SU-DHL-6 (cell line): ENCODE measurements at regions not wholly inside any gene's neighbourhood (a gene's known extent, or its start where the extent isn't known, plus 50 kb on each side); places are given as distances from the start of the nearest gene placed in this dataset.

Experiments
- H2AFZ ChIP-seq: fragments of 200-600 bp; sonication (generic); 2 replicates; pipeline ENCODE4 v1.6.1; 2014; ENCODE audit warnings: low read depth, mild to moderate bottlenecking, moderate library complexity, mixed read lengths, antibody characterized with exemption, low read length; ENCODE audit not compliant: severe bottlenecking
- H3F3A ChIP-seq: fragments of 200-600 bp; shearing (Covaris generic); 2 replicates; pipeline ENCODE4 v1.6.0; 2016; ENCODE audit warnings: antibody characterized with exemption, mild to moderate bottlenecking; ENCODE audit not compliant: insufficient read depth
- H3K27ac ChIP-seq: fragments of 200-600 bp; sonication (generic); 2 replicates; pipeline ENCODE4 v1.5.1; 2016; ENCODE audit warnings: low read depth, mild to moderate bottlenecking, low read length, moderate library complexity, mixed read lengths
- H3K27me3 ChIP-seq: fragments of 200-600 bp; sonication (generic), shearing (Covaris generic); 2 replicates; pipeline ENCODE4 v1.6.0; 2014; ENCODE audit warnings: mild to moderate bottlenecking, low read length
- H3K36me3 ChIP-seq: fragments of 200-600 bp; sonication (generic); 2 replicates; pipeline ENCODE4 v1.6.1; 2014; ENCODE audit warnings: mild to moderate bottlenecking, low read length, mixed read lengths
- H3K4me2 ChIP-seq: fragments of 300-600, 200-600 bp; shearing (Covaris generic), sonication (generic); 2 replicates; pipeline ENCODE4 v1.6.0; 2014; ENCODE audit warnings: low read length, low read depth, mild to moderate bottlenecking; ENCODE audit not compliant: poor library complexity, severe bottlenecking
- H3K4me3 ChIP-seq: fragments of 200-600 bp; sonication (generic); 2 replicates; pipeline ENCODE4 v1.5.1; 2014; ENCODE audit warnings: antibody characterized with exemption, low read length, mild to moderate bottlenecking, mixed read lengths; ENCODE audit not compliant: insufficient read depth, poor library complexity, severe bottlenecking
- H3K79me2 ChIP-seq: fragments of 200-600 bp; sonication (generic); 2 replicates; pipeline ENCODE4 v1.6.1; 2014; ENCODE audit warnings: mild to moderate bottlenecking, low read length, moderate library complexity; ENCODE audit not compliant: insufficient read depth
- H3K9ac ChIP-seq: fragments of 200-600 bp; sonication (generic); 2 replicates; pipeline ENCODE4 v1.7.0; 2014; ENCODE audit warnings: mild to moderate bottlenecking, low read length
- H3K9me2 ChIP-seq: fragments of 200-600 bp; sonication (generic); replicated peaks from 2 replicates; pipeline ENCODE4 v1.6.1; 2014; ENCODE audit warnings: low read length; ENCODE audit not compliant: insufficient read depth
- H3K9me3 ChIP-seq: fragments of 200-600 bp; sonication (generic); 2 replicates; pipeline ENCODE4 v1.6.1; 2014; ENCODE audit warnings: low read length, mixed read lengths; ENCODE audit not compliant: insufficient read depth
- H4K20me1 ChIP-seq: fragments of 200-600 bp; sonication (generic); 2 replicates; pipeline ENCODE4 v1.6.1; 2014; ENCODE audit warnings: low read depth, mild to moderate bottlenecking, antibody characterized with exemption, low read length, moderate library complexity, mixed read lengths
- EZH2phosphoT487 ChIP-seq: fragments of 200-600 bp; sonication (generic), shearing (Covaris generic); conservative IDR thresholded peaks from 2 replicates; pipeline ENCODE4 v1.6.1; 2018; ENCODE audit warnings: mild to moderate bottlenecking, antibody characterized with exemption, low read length, moderate library complexity, mixed read lengths
- TF ChIP-seq, protein P1 (sequence below): fragments of 200-600 bp; sonication (generic); IDR thresholded peaks from one replicate; pipeline ENCODE4 v1.5.1; 2017; ENCODE audit warnings: antibody characterized with exemption, mild to moderate bottlenecking, low read length, moderate library complexity; ENCODE audit not compliant: insufficient read depth, poor library complexity, severe bottlenecking

DNA sequence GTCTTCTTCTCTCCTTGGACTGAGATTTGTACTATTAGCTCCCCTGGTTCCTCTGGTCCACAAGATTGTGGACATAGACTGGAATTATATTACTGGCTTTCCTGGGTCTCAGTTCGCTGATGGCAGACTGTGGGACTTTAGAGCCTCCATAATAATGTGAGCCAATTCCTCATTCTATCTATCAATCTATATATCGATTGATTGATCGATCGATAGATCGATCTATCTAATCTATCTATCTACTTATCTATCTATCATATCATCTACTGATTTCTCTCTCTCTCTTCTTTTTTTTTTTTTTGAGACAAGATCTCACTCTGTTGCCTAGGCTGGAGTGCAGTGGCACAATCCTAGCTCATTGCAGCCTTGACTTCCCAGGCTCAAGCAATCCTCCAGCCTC is 51.5 kb upstream of the DDR1 start:
- no peaks in the 10 kb centered on the region for H3K36me3 ChIP-seq
- H3K4me2 ChIP-seq = no peak overlapping the region
- H3K27me3 ChIP-seq = no peaks in the 10 kb centered on the region
- no peaks in the 10 kb centered on the region for H3K9me2 ChIP-seq
- H2AFZ ChIP-seq = no peak overlapping the region
- no peak overlapping the region for H3K27ac ChIP-seq
- H4K20me1 ChIP-seq = no peaks in the 10 kb centered on the region
- no peaks in the 10 kb centered on the region for H3K9me3 ChIP-seq
- no peaks in the 10 kb centered on the region for H3F3A ChIP-seq
- no peaks in the 10 kb centered on the region for H3K79me2 ChIP-seq
- no peak overlapping the region for H3K9ac ChIP-seq
- TF ChIP-seq EZH2phosphoT487 = no peak
- TF ChIP-seq, protein P1, sequence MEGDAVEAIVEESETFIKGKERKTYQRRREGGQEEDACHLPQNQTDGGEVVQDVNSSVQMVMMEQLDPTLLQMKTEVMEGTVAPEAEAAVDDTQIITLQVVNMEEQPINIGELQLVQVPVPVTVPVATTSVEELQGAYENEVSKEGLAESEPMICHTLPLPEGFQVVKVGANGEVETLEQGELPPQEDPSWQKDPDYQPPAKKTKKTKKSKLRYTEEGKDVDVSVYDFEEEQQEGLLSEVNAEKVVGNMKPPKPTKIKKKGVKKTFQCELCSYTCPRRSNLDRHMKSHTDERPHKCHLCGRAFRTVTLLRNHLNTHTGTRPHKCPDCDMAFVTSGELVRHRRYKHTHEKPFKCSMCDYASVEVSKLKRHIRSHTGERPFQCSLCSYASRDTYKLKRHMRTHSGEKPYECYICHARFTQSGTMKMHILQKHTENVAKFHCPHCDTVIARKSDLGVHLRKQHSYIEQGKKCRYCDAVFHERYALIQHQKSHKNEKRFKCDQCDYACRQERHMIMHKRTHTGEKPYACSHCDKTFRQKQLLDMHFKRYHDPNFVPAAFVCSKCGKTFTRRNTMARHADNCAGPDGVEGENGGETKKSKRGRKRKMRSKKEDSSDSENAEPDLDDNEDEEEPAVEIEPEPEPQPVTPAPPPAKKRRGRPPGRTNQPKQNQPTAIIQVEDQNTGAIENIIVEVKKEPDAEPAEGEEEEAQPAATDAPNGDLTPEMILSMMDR = no peak
- no peak overlapping the region for H3K4me3 ChIP-seq

DNA sequence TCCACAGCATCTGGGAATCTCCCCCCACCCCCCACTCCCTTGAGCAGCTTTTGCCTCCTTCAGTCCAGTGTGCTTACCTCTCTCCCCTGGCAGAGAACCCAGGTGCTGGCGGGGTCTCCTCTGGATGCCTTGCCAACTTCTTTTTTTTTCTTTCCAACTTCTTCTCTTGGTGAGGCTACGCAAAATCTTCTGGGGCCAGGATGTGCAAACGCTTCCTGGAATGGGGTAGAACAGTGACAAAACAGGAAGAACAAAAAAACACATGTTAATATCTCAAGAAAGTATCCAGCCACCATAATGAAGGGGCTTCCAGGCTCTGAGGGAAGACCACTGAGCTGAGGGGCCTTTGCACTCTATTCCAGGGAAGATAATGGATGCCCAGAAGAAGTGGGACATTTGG is 53.9 kb upstream of the DDR1 start:
- H3K27me3 ChIP-seq = no peaks in the 10 kb centered on the region
- TF ChIP-seq, protein P1 = no peak
- no peak for TF ChIP-seq EZH2phosphoT487
- H3F3A ChIP-seq = no peaks in the 10 kb centered on the region
- no peaks in the 10 kb centered on the region for H3K79me2 ChIP-seq
- no peak overlapping the region for H3K4me3 ChIP-seq
- no peaks in the 10 kb centered on the region for H4K20me1 ChIP-seq
- H3K27ac ChIP-seq = no peak overlapping the region
- H3K36me3 ChIP-seq = no peaks in the 10 kb centered on the region
- no peaks in the 10 kb centered on the region for H3K9me3 ChIP-seq
- no peak overlapping the region for H2AFZ ChIP-seq
- no peak overlapping the region for H3K4me2 ChIP-seq
- H3K9ac ChIP-seq = no peak overlapping the region
- no peaks in the 10 kb centered on the region for H3K9me2 ChIP-seq

DNA sequence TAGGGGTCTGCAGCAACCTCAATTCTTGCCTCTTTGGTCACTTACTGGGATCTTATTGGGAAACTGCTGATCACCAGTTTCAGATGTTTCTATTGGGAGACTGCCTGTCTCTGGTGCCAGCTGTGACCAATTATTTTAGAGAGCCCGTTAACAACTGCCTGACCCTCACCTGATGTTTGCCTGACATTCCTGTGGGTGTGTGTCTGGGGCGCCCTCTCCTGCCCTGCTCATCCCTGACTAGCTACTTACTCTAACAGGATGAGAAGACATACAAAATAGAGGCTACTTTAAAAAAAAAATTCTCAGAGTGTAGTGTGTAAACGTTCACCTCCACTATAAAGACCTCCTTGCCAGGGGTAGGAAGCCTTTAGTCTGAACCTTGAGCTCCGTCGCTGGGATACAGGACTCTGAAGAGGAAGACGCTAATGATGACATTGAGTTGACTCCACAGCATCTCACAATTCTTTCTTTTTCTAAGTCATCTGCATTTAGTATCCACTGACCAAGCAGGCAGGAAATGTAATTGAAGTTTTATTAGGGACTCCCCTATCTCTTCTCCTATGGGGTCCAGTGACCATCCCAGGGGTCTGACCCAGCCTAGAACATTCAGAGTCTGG is 54.6 kb upstream of the DDR1 start:
- H3K9me2 ChIP-seq = no peaks in the 10 kb centered on the region
- no peak overlapping the region for H3K4me3 ChIP-seq
- H3K27me3 ChIP-seq = no peaks in the 10 kb centered on the region
- no peak overlapping the region for H3K27ac ChIP-seq
- no peaks in the 10 kb centered on the region for H3K9me3 ChIP-seq
- H4K20me1 ChIP-seq = no peaks in the 10 kb centered on the region
- TF ChIP-seq, protein P1 = peak; percentile 16
- TF ChIP-seq EZH2phosphoT487 = no peak
- H3K79me2 ChIP-seq = no peaks in the 10 kb centered on the region
- H2AFZ ChIP-seq = no peak overlapping the region
- no peaks in the 10 kb centered on the region for H3F3A ChIP-seq
- H3K9ac ChIP-seq = no peak overlapping the region
- no peaks in the 10 kb centered on the region for H3K36me3 ChIP-seq
- no peak overlapping the region for H3K4me2 ChIP-seq
